ENCODE measurements at regions not wholly inside any gene's neighbourhood (a gene's known extent, or its start where the extent isn't known, plus 50 kb on each side); places are given as distances from the start of the nearest gene placed in this dataset.

- Histone ChIP-seq H3K27ac (ENCODE audit: low read depth in 1 of 2, low read length in 1 of 2) (no peak overlapping the region), H3K9me3 (ENCODE audit: control insufficient read depth in 4 of 4, insufficient read depth in 3 of 4, low read length in 3 of 4) (peaks cover 0 to 2% (median 0%) of the 10 kb centered on the region in 4 donors), H3K4me1 (ENCODE audit: control insufficient read depth in 5 of 5, insufficient read depth in 5 of 5, low read length in 5 of 5) (no peaks in the 10 kb centered on the region), H3K9ac (ENCODE audit: insufficient read depth in 1 of 2, low read length in 2 of 2) (no peak overlapping the region), H3K36me3 (ENCODE audit: control insufficient read depth in 4 of 4, insufficient read depth in 4 of 4, low read length in 4 of 4) (no peaks in the 10 kb centered on the region), H3K4me3 (no peak overlapping the region), H3K27me3 (ENCODE audit: control insufficient read depth in 3 of 3, insufficient read depth in 3 of 3, low read length in 2 of 3) (no peaks in the 10 kb centered on the region)
- TF ChIP-seq CTCF (IDR thresholded peaks at IDR 0.05; ENCODE audit: control extremely low read depth, extremely low read depth), result no peak
- ATAC-seq (ENCODE audit: insufficient read depth, low FRiP score), result no peak
- DNase-seq, result no peak
- 3 to 30% methylated on average over 1 of the region's 1 CpG for WGBS, 2 donors
Observed at GRCh38 chr1:80918380-80918779, 882.4 kb upstream of the ADGRL2 start.

DNA sequence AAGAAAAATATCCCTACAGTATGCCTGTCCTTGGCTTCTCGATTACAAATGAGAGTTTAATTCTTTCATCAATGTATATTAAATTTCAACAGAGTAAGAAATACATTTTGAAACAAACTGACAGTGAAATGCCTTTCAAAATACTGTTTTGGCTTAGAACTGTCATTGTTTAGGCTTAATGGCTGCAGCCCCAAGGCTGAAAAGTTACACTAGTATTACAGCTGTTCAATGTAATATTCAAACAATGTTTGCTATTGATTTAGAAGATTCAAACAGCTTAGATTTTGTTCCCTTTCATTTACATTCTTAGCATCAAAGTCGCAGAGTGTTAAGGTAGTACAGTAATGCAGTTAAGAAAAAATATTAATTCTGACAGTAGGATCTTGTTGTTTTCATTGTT, 882.9 kb upstream of the ADGRL2 start:
- no peak for ATAC-seq (ENCODE audit: insufficient read depth, low FRiP score)
- Histone ChIP-seq H3K4me1 (ENCODE audit: control insufficient read depth in 5 of 5, insufficient read depth in 5 of 5, low read length in 5 of 5) (no peaks in the 10 kb centered on the region), H3K4me3 (no peak overlapping the region), H3K9ac (ENCODE audit: insufficient read depth in 1 of 2, low read length in 2 of 2) (no peak overlapping the region), H3K27ac (ENCODE audit: low read depth in 1 of 2, low read length in 1 of 2) (no peak overlapping the region), H3K27me3 (ENCODE audit: control insufficient read depth in 3 of 3, insufficient read depth in 3 of 3, low read length in 2 of 3) (no peaks in the 10 kb centered on the region), H3K9me3 (ENCODE audit: control insufficient read depth in 4 of 4, insufficient read depth in 3 of 4, low read length in 3 of 4) (peaks cover 0 to 2% (median 0%) of the 10 kb centered on the region in 4 donors), H3K36me3 (ENCODE audit: control insufficient read depth in 4 of 4, insufficient read depth in 4 of 4, low read length in 4 of 4) (no peaks in the 10 kb centered on the region)
- no peak for DNase-seq
- 86 to 97% methylated on average over 2 of the region's 2 CpGs for WGBS, 2 donors
- TF ChIP-seq CTCF (IDR thresholded peaks at IDR 0.05; ENCODE audit: control extremely low read depth, extremely low read depth), result no peak

GRCh38 chr1:80917225-80917624, 883.5 kb upstream of the ADGRL2 start:
- WGBS, 2 donors, result 41 to 72% methylated on average over 1 of the region's 1 CpG
- no peaks in the 10 kb centered on the region for H3K4me1 ChIP-seq (ENCODE audit: control insufficient read depth in 5 of 5, insufficient read depth in 5 of 5, low read length in 5 of 5)
- DNase-seq (no peak), ATAC-seq (ENCODE audit: insufficient read depth, low FRiP score) (no peak)
- H3K9ac ChIP-seq (ENCODE audit: insufficient read depth in 1 of 2, low read length in 2 of 2), result no peak overlapping the region
- peaks cover 0 to 2% (median 0%) of the 10 kb centered on the region in 4 donors for H3K9me3 ChIP-seq (ENCODE audit: control insufficient read depth in 4 of 4, insufficient read depth in 3 of 4, low read length in 3 of 4)
- H3K36me3 ChIP-seq (ENCODE audit: control insufficient read depth in 4 of 4, insufficient read depth in 4 of 4, low read length in 4 of 4), result no peaks in the 10 kb centered on the region
- no peaks in the 10 kb centered on the region for H3K27me3 ChIP-seq (ENCODE audit: control insufficient read depth in 3 of 3, insufficient read depth in 3 of 3, low read length in 2 of 3)
- TF ChIP-seq CTCF (IDR thresholded peaks at IDR 0.05; ENCODE audit: control extremely low read depth, extremely low read depth), result no peak
- H3K27ac ChIP-seq (ENCODE audit: low read depth in 1 of 2, low read length in 1 of 2), result no peak overlapping the region
- H3K4me3 ChIP-seq, result no peak overlapping the region

- no peak overlapping the region for H3K9ac ChIP-seq (ENCODE audit: insufficient read depth in 1 of 2, low read length in 2 of 2)
- no peaks in the 10 kb centered on the region for H3K27me3 ChIP-seq (ENCODE audit: control insufficient read depth in 3 of 3, insufficient read depth in 3 of 3, low read length in 2 of 3)
- DNase-seq, result no peak
- H3K4me3 ChIP-seq, result no peak overlapping the region
- H3K4me1 ChIP-seq (ENCODE audit: control insufficient read depth in 5 of 5, insufficient read depth in 5 of 5, low read length in 5 of 5), result no peaks in the 10 kb centered on the region
- TF ChIP-seq CTCF (IDR thresholded peaks at IDR 0.05; ENCODE audit: control extremely low read depth, extremely low read depth), result no peak
- peaks cover 0 to 4% (median 0%) of the 10 kb centered on the region in 4 donors for H3K9me3 ChIP-seq (ENCODE audit: control insufficient read depth in 4 of 4, insufficient read depth in 3 of 4, low read length in 3 of 4)
- no peak for ATAC-seq (ENCODE audit: insufficient read depth, low FRiP score)
- H3K27ac ChIP-seq (ENCODE audit: low read depth in 1 of 2, low read length in 1 of 2), result no peak overlapping the region
- H3K36me3 ChIP-seq (ENCODE audit: control insufficient read depth in 4 of 4, insufficient read depth in 4 of 4, low read length in 4 of 4), result no peaks in the 10 kb centered on the region
Observed at GRCh38 chr1:80915491-80915890, 885.2 kb upstream of the ADGRL2 start.

Measured in lung (tissue), 11 donors.